ENCODE measurements at regions not wholly inside any gene's neighbourhood (a gene's known extent, or its start where the extent isn't known, plus 50 kb on each side); places are given as distances from the start of the nearest gene placed in this dataset.

DNA sequence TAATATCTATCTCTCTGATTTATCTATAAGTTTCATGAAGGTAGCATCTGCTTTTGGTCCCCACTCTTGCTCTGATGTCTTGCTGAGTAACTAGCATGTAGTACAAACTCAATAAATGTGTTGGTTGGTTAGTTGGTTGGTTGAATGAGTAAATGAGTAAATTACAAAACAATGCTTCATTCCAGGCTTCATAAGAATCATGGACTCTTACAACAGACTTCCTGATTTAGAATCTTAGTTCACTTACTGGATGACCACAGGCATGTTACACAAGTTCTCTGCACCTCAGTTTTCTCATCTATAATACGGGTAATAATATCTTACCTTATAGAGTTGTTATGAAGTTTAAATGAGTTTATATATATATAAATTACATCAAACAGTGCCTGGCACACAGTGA is 98.6 kb downstream of the ZNF281 start:
- 77 to 89% (median 82%) methylated on average over 1 of the region's 1 CpG for WGBS, 4 donors
- no peak for TF ChIP-seq POLR2A (IDR thresholded peaks at IDR 0.05)
- TF ChIP-seq, protein P1, sequence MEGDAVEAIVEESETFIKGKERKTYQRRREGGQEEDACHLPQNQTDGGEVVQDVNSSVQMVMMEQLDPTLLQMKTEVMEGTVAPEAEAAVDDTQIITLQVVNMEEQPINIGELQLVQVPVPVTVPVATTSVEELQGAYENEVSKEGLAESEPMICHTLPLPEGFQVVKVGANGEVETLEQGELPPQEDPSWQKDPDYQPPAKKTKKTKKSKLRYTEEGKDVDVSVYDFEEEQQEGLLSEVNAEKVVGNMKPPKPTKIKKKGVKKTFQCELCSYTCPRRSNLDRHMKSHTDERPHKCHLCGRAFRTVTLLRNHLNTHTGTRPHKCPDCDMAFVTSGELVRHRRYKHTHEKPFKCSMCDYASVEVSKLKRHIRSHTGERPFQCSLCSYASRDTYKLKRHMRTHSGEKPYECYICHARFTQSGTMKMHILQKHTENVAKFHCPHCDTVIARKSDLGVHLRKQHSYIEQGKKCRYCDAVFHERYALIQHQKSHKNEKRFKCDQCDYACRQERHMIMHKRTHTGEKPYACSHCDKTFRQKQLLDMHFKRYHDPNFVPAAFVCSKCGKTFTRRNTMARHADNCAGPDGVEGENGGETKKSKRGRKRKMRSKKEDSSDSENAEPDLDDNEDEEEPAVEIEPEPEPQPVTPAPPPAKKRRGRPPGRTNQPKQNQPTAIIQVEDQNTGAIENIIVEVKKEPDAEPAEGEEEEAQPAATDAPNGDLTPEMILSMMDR (IDR thresholded peaks at IDR 0.05): no peak
- H3K4me1 ChIP-seq (replicated peaks in 1 of 2): no peaks in the 10 kb centered on the region
- H3K27me3 ChIP-seq: no peaks in the 10 kb centered on the region
- no peak overlapping the region for H3K27ac ChIP-seq
- H3K9me3 ChIP-seq (replicated peaks in 1 of 3): peaks cover 0 to 3% (median 0%) of the 10 kb centered on the region in 3 donors
- intact Hi-C loops (cut with DNase I): no loop called here
- DNase-seq: no peak
- no peak overlapping the region for H3K4me3 ChIP-seq
- H3K36me3 ChIP-seq (replicated peaks in 1 of 2): no peaks in the 10 kb centered on the region

DNA sequence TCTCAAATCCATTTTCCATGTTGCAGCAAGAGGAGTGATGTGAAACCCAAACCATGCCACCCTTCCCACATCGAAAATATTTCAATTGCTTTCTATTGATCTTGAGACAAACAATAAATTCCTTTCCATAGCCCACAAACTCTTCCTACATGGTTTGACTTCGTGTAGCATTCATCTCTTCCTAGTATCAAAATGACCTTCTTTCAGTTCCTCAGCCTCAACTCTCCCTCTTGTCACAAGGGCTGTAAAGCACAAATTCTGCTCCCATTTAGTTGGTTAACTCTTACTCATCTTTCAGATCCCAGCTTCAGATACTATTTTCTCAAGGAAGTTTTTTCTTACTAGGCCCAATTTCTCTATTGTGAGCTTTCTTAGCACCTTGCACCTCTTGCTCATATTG is 99.0 kb downstream of the ZNF281 start:
- Histone ChIP-seq H3K27me3 (peaks cover 3% of the 10 kb centered on the region), H3K36me3 (replicated peaks in 1 of 2) (no peaks in the 10 kb centered on the region), H3K9me3 (replicated peaks in 1 of 3) (peaks cover 0 to 3% (median 0%) of the 10 kb centered on the region in 3 donors), H3K4me1 (replicated peaks in 1 of 2) (no peaks in the 10 kb centered on the region), H3K27ac (no peak overlapping the region), H3K4me3 (no peak overlapping the region)
- TF ChIP-seq, protein P1 (IDR thresholded peaks at IDR 0.05): no peak
- no peak for TF ChIP-seq POLR2A (IDR thresholded peaks at IDR 0.05)
- intact Hi-C loops (cut with DNase I): no loop called here
- 66 to 74% (median 70%) methylated on average over 2 of the region's 2 CpGs for WGBS, 4 donors
- no peak for DNase-seq

DNA sequence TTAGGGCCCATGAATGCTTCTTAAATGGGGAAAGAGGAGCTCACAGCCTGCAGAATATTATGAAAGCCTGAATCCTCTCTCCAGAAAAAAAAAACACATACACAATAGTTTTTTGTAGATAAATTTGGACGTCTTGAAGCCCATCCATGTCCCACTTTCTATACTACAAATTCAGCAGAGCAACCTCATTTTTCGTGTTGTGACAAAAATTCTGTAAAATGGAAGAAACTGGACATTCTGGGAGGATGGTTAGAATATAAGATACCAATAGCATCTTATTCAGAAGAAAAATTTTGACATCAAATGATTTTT is 102.1 kb downstream of the ZNF281 start:
- no peak for DNase-seq
- no peak overlapping the region for H3K27ac ChIP-seq
- peaks cover 0 to 6% of the 10 kb centered on the region in 2 donors for H3K4me1 ChIP-seq (replicated peaks in 1 of 2)
- no peaks in the 10 kb centered on the region for H3K36me3 ChIP-seq (replicated peaks in 1 of 2)
- peaks cover 3% of the 10 kb centered on the region for H3K27me3 ChIP-seq
- H3K9me3 ChIP-seq (replicated peaks in 1 of 3): no peaks in the 10 kb centered on the region
- 35 to 60% (median 50%) methylated on average over 2 of the region's 2 CpGs for WGBS, 4 donors
- H3K4me3 ChIP-seq: no peak overlapping the region
- intact Hi-C loops (cut with DNase I): no loop called here
- TF ChIP-seq, protein P1 (IDR thresholded peaks at IDR 0.05): peak in 1 of 6 experiments; percentile 16
- TF ChIP-seq POLR2A (IDR thresholded peaks at IDR 0.05): no peak

DNA sequence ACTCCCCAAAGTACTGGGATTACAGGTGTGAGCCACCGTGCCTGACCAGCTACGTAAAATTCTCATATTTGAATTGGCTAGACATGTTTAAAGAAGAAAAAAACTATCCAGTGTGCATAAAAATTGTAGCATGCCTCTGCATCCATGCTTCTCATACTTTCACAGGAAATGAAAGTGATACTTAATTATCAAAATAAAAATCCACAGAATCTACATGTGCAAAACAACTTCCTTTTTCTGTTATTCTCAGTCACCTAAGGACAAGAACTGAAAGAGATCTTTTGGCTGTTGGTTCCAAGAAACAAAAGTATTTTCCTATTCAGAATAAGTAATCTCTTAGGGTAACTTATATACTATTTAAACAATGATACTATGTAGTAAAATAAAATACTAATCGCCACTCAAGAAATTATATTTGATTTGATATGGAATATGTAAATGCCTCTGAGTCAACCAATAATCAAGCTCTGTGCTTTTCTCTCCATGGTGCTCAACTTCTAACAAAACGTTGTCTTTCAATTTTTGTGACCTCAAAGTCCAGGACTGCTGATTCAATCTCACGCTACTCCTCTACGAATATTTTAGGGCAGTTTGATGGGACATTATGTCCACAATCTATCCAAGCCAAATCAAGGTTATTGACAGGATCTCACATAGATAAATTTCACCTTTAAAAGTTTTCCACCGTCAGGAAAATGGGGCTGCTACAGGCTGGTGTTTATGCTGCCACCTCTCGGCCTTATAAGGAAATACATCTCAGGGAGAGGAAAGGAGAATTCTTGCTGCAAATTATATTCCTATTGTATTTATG is 102.7 kb downstream of the ZNF281 start:
- peaks cover 0 to 9% of the 10 kb centered on the region in 2 donors for H3K4me1 ChIP-seq (replicated peaks in 1 of 2)
- no peak overlapping the region for H3K27ac ChIP-seq
- no peaks in the 10 kb centered on the region for H3K36me3 ChIP-seq (replicated peaks in 1 of 2)
- H3K9me3 ChIP-seq (replicated peaks in 1 of 3): no peaks in the 10 kb centered on the region
- intact Hi-C loops (cut with DNase I): no loop called here
- no peak for TF ChIP-seq POLR2A (IDR thresholded peaks at IDR 0.05)
- TF ChIP-seq, protein P1 (IDR thresholded peaks at IDR 0.05): peak; percentile 52 to 89 (median 64)
- no peak overlapping the region for H3K4me3 ChIP-seq
- peaks cover 3% of the 10 kb centered on the region for H3K27me3 ChIP-seq
- 31 to 35% (median 33%) methylated on average over 8 of the region's 8 CpGs for WGBS, 4 donors
- DNase-seq: peak in 1 of 7 donors; percentile 11
